ENCODE measurements at regions not wholly inside any gene's neighbourhood (a gene's known extent, or its start where the extent isn't known, plus 50 kb on each side); places are given as distances from the start of the nearest gene placed in this dataset.

- TF ChIP-seq CTCF (conservative IDR thresholded peaks at IDR 0.05; ENCODE audit: low read length) (no peak), EZH2phosphoT487 (IDR thresholded peaks at IDR 0.05; ENCODE audit: borderline replicate concordance, low read depth, low read length) (no peak)
Observed at GRCh38 chr13:80830431-80830830, 489.5 kb upstream of the SPRY2 start.
